ENCODE measurements at regions not wholly inside any gene's neighbourhood (a gene's known extent, or its start where the extent isn't known, plus 50 kb on each side); places are given as distances from the start of the nearest gene placed in this dataset.

- TF ChIP-seq CTCF (IDR thresholded peaks at IDR 0.05; ENCODE audit: low read depth, low read length) (no peak), EZH2phosphoT487 (IDR thresholded peaks at IDR 0.05; ENCODE audit: low read depth) (no peak)
Observed at GRCh38 chr1:43015269-43015668, 56.6 kb upstream of the SLC2A1 start.
